ENCODE measurements at regions not wholly inside any gene's neighbourhood (a gene's known extent, or its start where the extent isn't known, plus 50 kb on each side); places are given as distances from the start of the nearest gene placed in this dataset.

GRCh38 chr6:120431841-120432240 is 902.4 kb downstream of the TBC1D32 start:
- DNase-seq, result no peak
- no peak for TF ChIP-seq CTCF (conservative IDR thresholded peaks at IDR 0.05)
- Histone ChIP-seq H3K9ac (ENCODE audit: extremely low read depth, low read length, poor library complexity, severe bottlenecking) (no peak overlapping the region), H3K27ac (ENCODE audit: low read depth, low read length) (no peak overlapping the region), H3K9me3 (ENCODE audit: control insufficient read depth, low read length) (no peaks in the 10 kb centered on the region), H3K4me1 (ENCODE audit: control insufficient read depth, insufficient read depth, low read length) (no peaks in the 10 kb centered on the region), H3K36me3 (ENCODE audit: control insufficient read depth, insufficient read depth, low read length) (no peaks in the 10 kb centered on the region), H3K4me3 (ENCODE audit: low read length) (no peak overlapping the region), H3K27me3 (ENCODE audit: control insufficient read depth, insufficient read depth, low read length, poor library complexity, severe bottlenecking) (no peaks in the 10 kb centered on the region)
- no peaks in the 10 kb centered on the region for H3K36me3 Mint-ChIP-seq (ENCODE audit: low read depth)
- H3K4me3 Mint-ChIP-seq, result no peak overlapping the region
- no peaks in the 10 kb centered on the region for H3K4me1 Mint-ChIP-seq
- no peak overlapping the region for H3K27ac Mint-ChIP-seq
- no peaks in the 10 kb centered on the region for H3K9me3 Mint-ChIP-seq
- WGBS, 2 experiments (ENCODE audit: insufficient coverage in 1 of 2, insufficient read length in 1 of 2), result 97 to 98% methylated on average over 11 of the region's 11 CpGs
- H3K27me3 Mint-ChIP-seq (ENCODE audit: insufficient read depth), result no peaks in the 10 kb centered on the region

DNA sequence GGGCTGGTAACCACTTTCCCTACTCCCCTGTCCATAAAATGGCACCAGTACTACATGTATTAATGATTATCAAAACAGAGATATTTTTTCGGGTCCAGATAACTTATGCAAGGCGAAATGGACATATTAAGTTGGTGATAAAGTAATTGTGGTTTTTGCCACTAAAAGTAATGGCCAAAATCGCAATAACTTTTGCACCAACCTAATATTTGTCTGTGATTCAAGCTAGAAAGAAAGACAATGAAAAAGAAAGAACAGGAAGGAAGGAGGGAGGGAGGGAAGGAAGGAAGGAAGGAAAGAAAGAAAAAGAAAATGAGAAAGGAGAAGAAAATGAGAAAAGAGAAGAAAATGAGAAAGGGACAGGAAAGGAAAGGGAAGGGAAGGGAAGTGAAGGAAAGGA is 922.9 kb downstream of the TBC1D32 start:
- Histone ChIP-seq H3K27ac (ENCODE audit: low read depth, low read length) (no peak overlapping the region), H3K36me3 (ENCODE audit: control insufficient read depth, insufficient read depth, low read length) (no peaks in the 10 kb centered on the region), H3K9me3 (ENCODE audit: control insufficient read depth, low read length) (no peaks in the 10 kb centered on the region), H3K4me3 (ENCODE audit: low read length) (no peak overlapping the region), H3K9ac (ENCODE audit: extremely low read depth, low read length, poor library complexity, severe bottlenecking) (no peak overlapping the region), H3K4me1 (ENCODE audit: control insufficient read depth, insufficient read depth, low read length) (no peaks in the 10 kb centered on the region), H3K27me3 (ENCODE audit: control insufficient read depth, insufficient read depth, low read length, poor library complexity, severe bottlenecking) (no peaks in the 10 kb centered on the region)
- no peak for TF ChIP-seq CTCF (conservative IDR thresholded peaks at IDR 0.05)
- Mint-ChIP-seq H3K36me3 (ENCODE audit: low read depth) (no peaks in the 10 kb centered on the region), H3K9me3 (no peaks in the 10 kb centered on the region), H3K27ac (no peak overlapping the region), H3K27me3 (ENCODE audit: insufficient read depth) (no peaks in the 10 kb centered on the region), H3K4me1 (no peaks in the 10 kb centered on the region), H3K4me3 (no peak overlapping the region)
- WGBS, 2 experiments (ENCODE audit: insufficient coverage in 1 of 2, insufficient read length in 1 of 2), result 80 to 93% methylated on average over 1 to 3 of the region's 3 CpGs
- no peak for DNase-seq

GRCh38 chr6:120410586-120410985 is 923.7 kb downstream of the TBC1D32 start:
- no peaks in the 10 kb centered on the region for H3K9me3 ChIP-seq (ENCODE audit: control insufficient read depth, low read length)
- no peaks in the 10 kb centered on the region for H3K27me3 ChIP-seq (ENCODE audit: control insufficient read depth, insufficient read depth, low read length, poor library complexity, severe bottlenecking)
- H3K4me1 ChIP-seq (ENCODE audit: control insufficient read depth, insufficient read depth, low read length), result no peaks in the 10 kb centered on the region
- no peaks in the 10 kb centered on the region for H3K9me3 Mint-ChIP-seq
- no peak overlapping the region for H3K27ac Mint-ChIP-seq
- TF ChIP-seq CTCF (conservative IDR thresholded peaks at IDR 0.05), result no peak
- DNase-seq, result no peak
- no peak overlapping the region for H3K9ac ChIP-seq (ENCODE audit: extremely low read depth, low read length, poor library complexity, severe bottlenecking)
- H3K4me3 Mint-ChIP-seq, result no peak overlapping the region
- no peak overlapping the region for H3K4me3 ChIP-seq (ENCODE audit: low read length)
- H3K36me3 Mint-ChIP-seq (ENCODE audit: low read depth), result no peaks in the 10 kb centered on the region
- H3K27ac ChIP-seq (ENCODE audit: low read depth, low read length), result no peak overlapping the region
- no peaks in the 10 kb centered on the region for H3K27me3 Mint-ChIP-seq (ENCODE audit: insufficient read depth)
- WGBS, 2 experiments (ENCODE audit: insufficient coverage in 1 of 2, insufficient read length in 1 of 2), result 100% methylated on average over 1 of the region's 1 CpG; no CpG with 5 or more reads in 1 of the 2 experiments
- H3K4me1 Mint-ChIP-seq, result no peaks in the 10 kb centered on the region
- H3K36me3 ChIP-seq (ENCODE audit: control insufficient read depth, insufficient read depth, low read length), result no peaks in the 10 kb centered on the region
